ENCODE measurements at regions not wholly inside any gene's neighbourhood (a gene's known extent, or its start where the extent isn't known, plus 50 kb on each side); places are given as distances from the start of the nearest gene placed in this dataset.

- Mint-ChIP-seq H3K4me3 (no peak overlapping the region), H3K27ac (no peak overlapping the region), H3K4me1 (ENCODE audit: low read depth) (no peaks in the 10 kb centered on the region), H3K36me3 (ENCODE audit: low read depth) (no peaks in the 10 kb centered on the region), H3K9me3 (no peaks in the 10 kb centered on the region), H3K27me3 (peaks cover 77% of the 10 kb centered on the region)
- ATAC-seq (ENCODE audit: poor library complexity), result no peak
- no peaks in the 10 kb centered on the region for H3K9me3 ChIP-seq (ENCODE audit: control insufficient read depth in 1 of 2, insufficient read depth in 1 of 2, low read length in 2 of 2)
- H3K4me3 ChIP-seq (ENCODE audit: low read length), result no peak overlapping the region
- no peaks in the 10 kb centered on the region for H3K4me1 ChIP-seq (ENCODE audit: insufficient read depth, low read length)
- no peak for DNase-seq
- ChIA-PET POLR2A (no interaction called here), CTCF (no interaction called here)
- no peak overlapping the region for H3K27ac ChIP-seq (ENCODE audit: low read depth in 1 of 2, low read length in 2 of 2)
- no peak for TF ChIP-seq CTCF (IDR thresholded peaks at IDR 0.05)
- peaks cover 0 to under 1% of the 10 kb centered on the region in 2 experiments for H3K27me3 ChIP-seq (ENCODE audit: control insufficient read depth in 1 of 2, insufficient read depth in 2 of 2, low read length in 2 of 2)
- H3K36me3 ChIP-seq (ENCODE audit: insufficient read depth, low read length), result no peaks in the 10 kb centered on the region
- intact Hi-C loops (cut with DNase I, micrococcal nuclease), result no loop called here
These were observed 162.4 kb upstream of the KCNG1 start for GRCh38 chr20:51185277-51185676.

GRCh38 chr20:51184289-51184688 lies 161.4 kb upstream of the KCNG1 start:
- Histone ChIP-seq H3K4me3 (ENCODE audit: low read length) (no peak overlapping the region), H3K27ac (ENCODE audit: low read depth in 1 of 2, low read length in 2 of 2) (no peak overlapping the region), H3K27me3 (ENCODE audit: control insufficient read depth in 1 of 2, insufficient read depth in 2 of 2, low read length in 2 of 2) (peaks cover 0 to 8% of the 10 kb centered on the region in 2 experiments), H3K9me3 (ENCODE audit: control insufficient read depth in 1 of 2, insufficient read depth in 1 of 2, low read length in 2 of 2) (no peaks in the 10 kb centered on the region), H3K36me3 (ENCODE audit: insufficient read depth, low read length) (no peaks in the 10 kb centered on the region), H3K4me1 (ENCODE audit: insufficient read depth, low read length) (no peaks in the 10 kb centered on the region)
- H3K27me3 Mint-ChIP-seq, result peaks cover 77% of the 10 kb centered on the region
- no peak overlapping the region for H3K27ac Mint-ChIP-seq
- TF ChIP-seq CTCF (IDR thresholded peaks at IDR 0.05), result no peak
- ChIA-PET POLR2A (no interaction called here), CTCF (interaction anchor here (1.0 kb wide), 1 partner anchor 68 kb away, joined by 3 read pairs; no protein-coding TSS in a partner anchor)
- intact Hi-C loops (cut with DNase I, micrococcal nuclease), result no loop called here
- no peaks in the 10 kb centered on the region for H3K36me3 Mint-ChIP-seq (ENCODE audit: low read depth)
- no peak overlapping the region for H3K4me3 Mint-ChIP-seq
- DNase-seq, result no peak
- ATAC-seq (ENCODE audit: poor library complexity), result no peak
- no peaks in the 10 kb centered on the region for H3K9me3 Mint-ChIP-seq
- no peaks in the 10 kb centered on the region for H3K4me1 Mint-ChIP-seq (ENCODE audit: low read depth)

GRCh38 chr20:51183451-51183850 lies 160.5 kb upstream of the KCNG1 start:
- no peaks in the 10 kb centered on the region for H3K9me3 ChIP-seq (ENCODE audit: control insufficient read depth in 1 of 2, insufficient read depth in 1 of 2, low read length in 2 of 2)
- ChIA-PET CTCF (interaction anchor here (1.0 kb wide), 1 partner anchor 67 kb away, joined by 3 read pairs; no protein-coding TSS in a partner anchor), POLR2A (no interaction called here)
- Mint-ChIP-seq H3K4me3 (no peak overlapping the region), H3K4me1 (ENCODE audit: low read depth) (no peaks in the 10 kb centered on the region), H3K9me3 (no peaks in the 10 kb centered on the region), H3K27me3 (peaks cover 77% of the 10 kb centered on the region), H3K36me3 (ENCODE audit: low read depth) (no peaks in the 10 kb centered on the region), H3K27ac (no peak overlapping the region)
- no peak for TF ChIP-seq CTCF (IDR thresholded peaks at IDR 0.05)
- no peak overlapping the region for H3K4me3 ChIP-seq (ENCODE audit: low read length)
- intact Hi-C loops (cut with DNase I, micrococcal nuclease), result no loop called here
- ATAC-seq (ENCODE audit: poor library complexity) (no peak), DNase-seq (no peak)
- no peaks in the 10 kb centered on the region for H3K4me1 ChIP-seq (ENCODE audit: insufficient read depth, low read length)
- H3K27ac ChIP-seq (ENCODE audit: low read depth in 1 of 2, low read length in 2 of 2), result no peak overlapping the region
- peaks cover 0 to 11% of the 10 kb centered on the region in 2 experiments for H3K27me3 ChIP-seq (ENCODE audit: control insufficient read depth in 1 of 2, insufficient read depth in 2 of 2, low read length in 2 of 2)
- no peaks in the 10 kb centered on the region for H3K36me3 ChIP-seq (ENCODE audit: insufficient read depth, low read length)
